D721Med (cell line): ENCODE measurements at regions not wholly inside any gene's neighbourhood (a gene's known extent, or its start where the extent isn't known, plus 50 kb on each side); places are given as distances from the start of the nearest gene placed in this dataset.

ENCODE experiments used
- DNase-seq: peaks from one replicate; pipeline ENCODE4 v3.0.0; 2011; ENCODE audit warnings: low spot score; ENCODE audit not compliant: insufficient read length
- FAIRE-seq: peaks from 2 replicates; lab custom pipeline; 2011; peaks lifted over from hg19 to GRCh38; lab: Jason Lieb, UNC
- TF ChIP-seq, protein P1 (sequence below): IDR thresholded peaks from 2 replicates; pipeline ENCODE4 v1.5.1; 2012; ENCODE audit warnings: mild to moderate bottlenecking, control low read depth; ENCODE audit not compliant: insufficient read depth; ENCODE audit errors: missing control alignments

DNA sequence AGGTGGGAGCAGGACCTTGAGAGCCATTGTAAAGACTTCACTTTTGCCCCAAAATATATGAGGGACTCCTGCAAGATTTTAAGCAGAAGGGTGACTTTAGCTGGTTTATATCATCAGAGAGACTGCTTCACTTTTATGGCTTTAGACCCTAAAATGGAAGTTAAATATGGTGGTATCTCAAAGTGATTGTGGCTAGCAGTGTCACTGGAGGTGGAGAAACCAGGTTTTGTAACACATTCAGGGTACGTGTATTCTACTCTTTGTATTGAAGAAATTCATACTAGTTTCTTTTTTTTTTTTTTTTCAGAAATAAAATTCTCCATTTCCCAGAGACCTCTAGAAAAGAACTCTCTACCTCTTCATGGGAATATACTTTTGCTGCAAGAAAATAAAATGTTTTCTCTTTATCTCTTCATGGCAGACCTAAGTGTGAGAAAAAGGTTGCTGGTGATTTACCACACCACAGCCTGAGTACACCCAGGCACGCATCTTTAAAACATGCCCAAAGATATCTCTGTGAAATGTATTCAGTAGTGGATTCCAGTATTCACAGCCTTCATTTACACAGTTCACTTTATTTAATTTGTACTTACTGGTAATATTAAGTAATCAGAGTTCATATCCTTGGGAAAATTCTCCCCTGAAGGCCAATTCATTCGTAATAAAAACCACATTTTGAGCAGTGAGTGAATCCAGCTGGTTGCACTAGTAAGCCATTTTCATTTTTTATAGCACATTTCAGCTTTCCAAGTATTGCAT, 74.3 kb upstream of the GUCY1A1 start:
- FAIRE-seq = no peak
- TF ChIP-seq, protein P1, sequence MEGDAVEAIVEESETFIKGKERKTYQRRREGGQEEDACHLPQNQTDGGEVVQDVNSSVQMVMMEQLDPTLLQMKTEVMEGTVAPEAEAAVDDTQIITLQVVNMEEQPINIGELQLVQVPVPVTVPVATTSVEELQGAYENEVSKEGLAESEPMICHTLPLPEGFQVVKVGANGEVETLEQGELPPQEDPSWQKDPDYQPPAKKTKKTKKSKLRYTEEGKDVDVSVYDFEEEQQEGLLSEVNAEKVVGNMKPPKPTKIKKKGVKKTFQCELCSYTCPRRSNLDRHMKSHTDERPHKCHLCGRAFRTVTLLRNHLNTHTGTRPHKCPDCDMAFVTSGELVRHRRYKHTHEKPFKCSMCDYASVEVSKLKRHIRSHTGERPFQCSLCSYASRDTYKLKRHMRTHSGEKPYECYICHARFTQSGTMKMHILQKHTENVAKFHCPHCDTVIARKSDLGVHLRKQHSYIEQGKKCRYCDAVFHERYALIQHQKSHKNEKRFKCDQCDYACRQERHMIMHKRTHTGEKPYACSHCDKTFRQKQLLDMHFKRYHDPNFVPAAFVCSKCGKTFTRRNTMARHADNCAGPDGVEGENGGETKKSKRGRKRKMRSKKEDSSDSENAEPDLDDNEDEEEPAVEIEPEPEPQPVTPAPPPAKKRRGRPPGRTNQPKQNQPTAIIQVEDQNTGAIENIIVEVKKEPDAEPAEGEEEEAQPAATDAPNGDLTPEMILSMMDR = no peak
- DNase-seq = no peak

DNA sequence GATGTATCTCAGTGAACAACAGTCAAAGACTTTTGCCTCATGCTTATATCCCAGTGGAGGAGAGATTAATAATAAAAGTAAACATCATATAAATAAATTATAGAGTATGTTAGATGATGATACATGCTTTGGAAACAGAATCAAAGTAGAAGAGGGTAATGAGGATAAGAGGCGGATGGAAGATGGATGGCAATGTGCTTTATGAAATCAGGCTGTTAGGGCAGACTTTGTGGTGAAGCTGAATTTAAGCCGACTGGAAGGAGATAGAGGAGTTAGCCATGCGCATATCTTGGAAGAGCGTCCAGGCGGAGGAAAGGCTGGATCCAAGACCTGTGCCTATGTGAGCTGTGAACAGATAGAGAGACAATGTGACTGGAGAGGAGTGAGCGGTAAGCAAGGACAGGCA, 74.9 kb upstream of the GUCY1A1 start:
- no peak for FAIRE-seq
- TF ChIP-seq, protein P1 = no peak
- no peak for DNase-seq

DNA sequence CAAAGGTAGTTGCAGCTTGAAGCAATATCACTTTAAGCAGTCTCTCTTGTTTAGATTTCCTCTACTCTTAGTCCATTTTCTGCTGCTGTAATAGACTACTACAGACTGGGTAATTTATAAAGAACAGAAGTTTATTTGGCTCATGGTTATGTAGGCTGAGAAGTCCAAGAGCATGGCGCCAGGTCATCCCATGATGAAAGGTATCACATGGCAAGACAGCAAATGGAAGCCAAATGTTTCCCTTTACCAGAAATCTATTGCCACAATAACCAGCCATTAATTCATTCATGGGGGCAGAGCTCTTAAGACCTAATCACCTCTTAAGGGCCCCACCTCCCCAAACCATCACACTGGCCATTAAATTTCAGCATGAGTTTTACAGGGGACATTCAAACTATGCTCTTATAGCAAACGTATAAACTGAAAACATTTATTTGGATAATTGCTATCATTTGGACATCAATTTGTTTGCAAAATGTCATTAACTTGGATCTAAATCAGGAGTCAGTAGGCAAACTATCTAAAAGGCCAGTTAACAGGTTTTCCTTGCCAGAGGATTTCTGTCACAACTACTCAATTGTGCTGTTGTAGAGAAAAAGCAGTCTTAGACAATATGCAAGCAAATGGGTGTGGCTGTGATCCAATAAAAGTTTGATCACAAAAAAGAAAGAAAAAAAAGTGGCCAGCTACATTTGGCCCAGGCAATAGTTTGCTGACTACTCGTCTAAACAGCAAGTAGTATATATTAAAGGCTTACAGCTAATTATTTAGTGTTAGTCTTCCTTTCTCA, 75.7 kb upstream of the GUCY1A1 start:
- no peak for FAIRE-seq
- DNase-seq = no peak
- TF ChIP-seq, protein P1 = no peak

DNA sequence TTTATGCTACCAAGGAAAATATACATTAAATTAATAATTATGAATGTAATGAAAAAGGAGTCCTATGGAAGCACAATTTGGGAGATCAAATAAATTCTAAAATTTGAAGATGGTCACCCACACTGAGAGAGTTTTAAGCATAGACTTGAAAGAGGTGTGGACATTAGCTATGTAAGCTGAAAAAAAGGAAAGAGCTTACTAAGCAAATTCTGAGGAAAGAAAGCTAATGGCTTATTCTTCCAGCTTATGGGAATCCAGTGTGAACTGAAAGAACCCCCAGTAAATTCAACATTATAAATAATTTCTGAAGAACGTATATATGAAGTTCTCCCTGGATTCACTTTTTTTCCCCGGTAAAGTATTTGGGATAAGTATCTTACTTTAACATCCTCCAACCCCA, 78.2 kb upstream of the GUCY1A1 start:
- TF ChIP-seq, protein P1 = no peak
- DNase-seq (no peak), FAIRE-seq (no peak)

DNA sequence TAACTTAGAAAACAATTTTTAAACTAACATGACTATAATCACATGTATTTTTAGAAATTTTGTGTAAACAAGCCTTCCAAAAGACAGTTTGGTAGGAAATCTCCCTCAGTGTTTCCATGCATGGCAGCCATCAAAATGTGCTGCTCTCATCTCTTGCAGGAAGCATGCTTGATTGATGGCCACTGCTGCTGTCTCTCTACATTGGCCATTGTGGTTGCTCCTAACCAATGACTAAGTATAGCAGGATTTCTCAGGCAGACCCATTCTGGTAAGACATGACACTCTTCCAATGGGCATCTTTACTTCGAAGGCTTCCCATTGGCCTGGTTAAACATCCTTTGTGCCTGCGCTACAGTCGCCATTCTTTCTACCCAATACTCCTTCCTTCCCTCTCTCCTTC, 78.9 kb upstream of the GUCY1A1 start:
- TF ChIP-seq, protein P1 = no peak
- DNase-seq (no peak), FAIRE-seq (no peak)

DNA sequence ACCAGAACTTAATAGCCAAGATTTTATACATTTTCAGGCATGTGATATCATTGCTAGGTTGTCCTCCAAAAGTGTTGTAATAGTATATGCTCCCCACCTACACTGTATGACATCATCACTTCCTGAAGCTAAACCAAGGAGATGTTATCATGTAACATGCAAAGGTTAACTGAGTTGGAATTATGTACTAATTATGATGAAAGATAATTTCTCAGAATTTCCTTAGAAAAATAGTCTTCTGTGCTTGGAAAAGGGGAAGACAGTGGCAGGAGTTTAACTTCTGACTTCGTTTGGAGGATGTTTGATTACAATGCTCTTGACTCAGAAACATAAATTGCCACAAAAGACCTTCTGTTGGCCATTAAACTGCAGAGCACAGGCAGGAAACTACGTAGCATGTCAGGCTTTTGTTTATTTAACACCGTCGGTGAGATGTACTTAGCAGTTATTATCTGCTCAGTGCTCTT, 83.6 kb upstream of the GUCY1A1 start:
- no peak for DNase-seq
- no peak for FAIRE-seq
- TF ChIP-seq, protein P1 = no peak
